Amniotic epithelial cell (primary cell): ENCODE measurements at regions not wholly inside any gene's neighbourhood (a gene's known extent, or its start where the extent isn't known, plus 50 kb on each side); places are given as distances from the start of the nearest gene placed in this dataset.

ENCODE experiments used
- DNase-seq: peaks from one replicate; pipeline ENCODE4 v3.0.0-alpha.2; 2010; ENCODE audit warnings: low read depth

DNA sequence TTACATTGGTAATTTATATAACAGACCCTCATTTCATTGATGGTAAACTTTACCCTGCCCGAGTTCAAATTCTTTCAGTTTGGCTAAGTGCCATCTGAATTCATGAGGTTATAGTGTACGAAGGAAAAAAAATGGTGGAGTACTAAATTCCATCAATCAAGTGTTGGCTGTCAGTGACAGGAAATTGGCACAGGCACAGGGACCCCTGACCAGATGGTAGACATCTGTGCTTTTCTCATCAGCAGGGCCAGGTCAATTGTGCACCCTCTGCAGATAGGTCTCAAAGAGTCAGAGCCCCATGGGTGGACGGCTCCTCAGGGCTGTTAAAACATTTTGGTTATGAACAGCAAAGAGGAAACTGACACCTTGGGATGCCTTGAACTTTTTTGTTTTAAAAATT, 439.2 kb downstream of the SETBP1 start:
- DNase-seq, result no peak

DNA sequence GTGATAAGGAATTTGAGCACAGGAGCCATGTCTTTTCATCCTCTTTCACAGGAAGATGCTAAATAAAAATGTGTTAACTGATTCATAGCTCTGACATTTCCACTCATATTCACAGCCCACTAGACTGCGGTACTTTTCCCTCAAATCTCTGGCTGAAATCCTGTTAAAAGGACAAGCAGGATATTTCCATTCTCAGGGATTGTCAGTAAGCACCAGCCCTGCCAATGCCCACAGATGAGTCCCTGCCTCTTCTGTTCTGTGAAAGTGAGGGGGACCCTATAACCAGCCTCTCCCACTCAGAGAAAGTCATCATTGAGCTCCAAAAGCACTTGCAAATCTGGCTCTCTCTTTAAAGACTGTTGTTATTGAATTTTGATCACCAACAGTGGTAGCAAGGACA, 440.5 kb downstream of the SETBP1 start:
- DNase-seq, result no peak

DNA sequence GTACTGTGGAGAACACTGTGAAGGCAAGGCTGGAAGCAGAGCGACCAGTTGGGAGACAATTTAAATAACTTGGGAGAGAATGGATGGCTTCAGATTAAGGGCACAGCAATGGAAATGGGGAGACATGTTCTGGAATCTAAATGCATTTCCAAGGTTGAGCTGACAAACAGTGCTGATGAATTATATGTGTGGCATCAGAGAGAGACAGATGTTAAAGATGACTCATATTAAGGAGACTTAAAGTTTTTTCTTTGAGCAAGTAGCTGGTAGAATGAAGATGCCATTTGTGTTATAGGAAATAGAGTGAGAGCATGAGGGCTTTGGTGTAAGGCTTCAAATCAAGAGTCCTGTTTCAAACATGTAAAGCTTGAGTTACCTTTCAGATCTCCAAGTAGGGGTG, 441.8 kb downstream of the SETBP1 start:
- DNase-seq, result no peak

DNA sequence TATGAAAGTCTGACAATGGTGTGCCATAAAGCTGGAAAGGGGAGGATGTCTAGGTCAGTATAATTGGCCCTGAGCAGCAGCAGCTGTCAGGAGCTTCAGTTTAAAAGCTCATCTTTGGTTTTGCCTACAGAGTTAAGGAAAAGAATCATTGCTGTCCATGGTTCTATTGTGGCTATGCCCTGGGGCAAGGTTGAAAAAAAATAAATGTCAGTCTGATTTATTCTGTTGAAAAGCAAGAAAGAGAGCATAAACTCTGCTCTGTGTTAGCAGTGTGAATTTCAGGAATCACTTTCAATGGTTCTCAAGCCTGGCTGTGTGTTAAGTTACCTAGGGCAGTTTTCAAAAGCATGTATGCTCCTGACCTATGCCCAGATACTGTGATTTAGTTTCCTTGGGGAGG, 446.7 kb downstream of the SETBP1 start:
- no peak for DNase-seq

DNA sequence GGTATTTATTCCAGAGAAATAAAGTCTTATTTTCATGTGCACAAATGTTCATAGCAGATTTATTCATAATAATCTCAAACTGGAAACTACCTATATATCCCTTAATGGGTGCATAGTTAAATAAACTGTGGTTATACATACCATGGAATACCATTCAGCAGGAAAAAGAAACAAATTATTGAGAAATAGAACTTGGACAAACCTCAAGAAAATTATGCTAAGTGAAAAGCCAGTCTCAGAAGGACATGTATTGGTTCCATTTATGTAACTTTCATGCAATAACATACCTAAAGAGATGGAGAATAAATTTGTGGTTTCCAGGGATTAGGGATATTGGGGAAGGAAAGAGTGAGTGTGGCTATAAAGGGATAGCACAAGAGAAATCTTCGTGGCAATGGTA, 452.6 kb downstream of the SETBP1 start:
- DNase-seq, result no peak

DNA sequence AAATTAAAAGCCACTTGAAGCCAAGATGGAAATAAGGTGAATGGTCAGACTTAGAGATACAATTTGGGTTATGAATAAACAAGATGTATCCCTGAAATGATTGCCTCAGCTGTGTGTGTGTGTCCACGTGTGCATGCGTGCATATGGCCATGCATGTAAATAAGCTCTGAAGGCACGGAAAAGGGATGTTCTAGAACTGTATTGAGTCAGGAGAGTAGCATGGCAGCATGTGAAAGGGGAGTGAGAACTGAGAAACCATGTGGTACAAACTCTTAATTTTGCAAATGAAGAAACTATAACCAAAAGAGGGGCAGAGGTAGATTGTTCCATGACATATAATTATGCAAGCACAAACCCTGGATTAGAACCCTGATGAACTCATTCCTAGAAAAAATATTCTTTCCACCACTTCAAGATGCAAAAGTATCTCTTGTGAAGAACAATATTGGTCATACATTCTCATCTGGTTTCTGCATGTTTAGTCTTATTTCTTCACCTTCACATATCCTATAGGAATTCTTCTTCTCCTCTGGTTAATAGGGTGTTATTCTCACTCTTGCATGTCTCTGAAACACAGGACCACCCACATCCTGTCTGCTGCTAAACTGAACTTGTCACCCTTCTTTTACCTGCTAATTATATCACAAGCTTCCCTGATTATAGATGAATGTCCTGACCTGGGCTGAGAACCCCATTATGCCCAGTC, 455.8 kb downstream of the SETBP1 start:
- no peak for DNase-seq

DNA sequence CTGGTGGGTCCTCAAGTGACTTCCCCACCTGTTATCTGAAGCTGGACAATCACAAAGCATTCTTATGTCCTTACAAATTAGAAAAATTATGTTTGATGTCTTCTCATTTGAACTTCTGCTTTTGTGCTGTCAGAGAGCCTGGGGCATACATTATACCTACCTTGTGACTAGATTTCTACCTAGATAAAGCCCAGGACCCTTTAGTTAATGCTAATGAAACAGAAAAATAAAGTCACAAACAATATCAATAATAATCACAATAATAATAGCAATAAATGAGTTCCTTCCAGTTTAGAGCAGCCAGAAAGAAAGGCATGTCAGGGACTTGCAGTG, 456.4 kb downstream of the SETBP1 start:
- no peak for DNase-seq

DNA sequence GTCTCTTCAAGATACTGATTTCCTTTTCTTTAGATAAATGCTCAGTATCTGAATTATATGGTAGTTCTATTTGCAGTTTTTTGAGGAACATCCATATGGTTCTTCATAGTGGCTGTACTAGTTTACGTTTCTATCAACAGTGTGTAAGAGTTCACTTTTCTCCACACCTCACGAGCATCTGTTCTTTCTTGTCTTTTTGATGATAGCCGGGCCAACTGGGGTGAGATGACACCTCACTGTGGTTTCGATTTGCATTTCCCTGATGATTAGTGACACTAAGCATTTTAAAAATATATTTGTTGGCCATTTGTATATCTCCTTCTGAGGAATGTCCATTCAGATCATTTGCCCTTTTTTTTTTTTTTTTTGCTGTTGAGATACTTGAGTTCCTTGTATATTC, 458.8 kb downstream of the SETBP1 start:
- DNase-seq, result no peak

DNA sequence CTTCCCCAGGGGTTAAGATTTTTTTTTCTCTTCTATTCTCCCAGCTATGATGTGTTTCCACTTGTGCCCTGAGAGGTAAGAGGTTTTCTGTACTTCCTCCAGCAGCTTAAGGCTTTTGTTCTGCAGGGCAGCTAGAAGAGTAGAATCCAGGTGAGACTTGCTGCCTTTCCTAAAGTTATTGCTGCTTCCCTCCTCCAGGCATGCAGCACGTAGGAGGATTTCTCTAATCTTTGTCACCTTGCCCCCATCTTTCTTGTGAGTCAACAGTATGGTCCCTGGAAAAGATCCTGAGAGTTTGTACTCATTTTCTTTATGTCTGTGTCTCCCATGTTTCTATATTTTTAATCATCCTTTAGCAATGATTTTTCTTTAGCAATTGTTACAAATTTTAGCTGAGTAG, 462.2 kb downstream of the SETBP1 start:
- no peak for DNase-seq

DNA sequence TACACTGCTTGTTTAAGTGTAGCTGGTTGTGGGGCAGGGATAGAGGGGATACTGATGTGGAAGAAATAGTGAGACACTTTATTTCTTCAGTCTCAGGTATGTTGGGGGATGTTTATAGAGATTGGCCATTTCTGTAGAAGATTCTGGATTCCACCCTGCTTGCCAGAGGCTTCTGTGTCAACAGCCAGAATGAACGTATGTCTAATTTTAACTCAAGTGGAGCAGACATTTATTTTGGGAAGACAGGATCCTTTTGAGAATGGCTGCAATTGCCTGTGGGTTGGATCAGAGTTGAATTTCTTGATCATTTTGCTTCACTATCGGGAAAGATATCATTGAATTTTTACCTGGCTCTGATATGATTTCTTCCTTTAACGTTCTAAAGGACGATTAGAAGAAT, 465.6 kb upstream of the SLC14A2 start:
- no peak for DNase-seq

DNA sequence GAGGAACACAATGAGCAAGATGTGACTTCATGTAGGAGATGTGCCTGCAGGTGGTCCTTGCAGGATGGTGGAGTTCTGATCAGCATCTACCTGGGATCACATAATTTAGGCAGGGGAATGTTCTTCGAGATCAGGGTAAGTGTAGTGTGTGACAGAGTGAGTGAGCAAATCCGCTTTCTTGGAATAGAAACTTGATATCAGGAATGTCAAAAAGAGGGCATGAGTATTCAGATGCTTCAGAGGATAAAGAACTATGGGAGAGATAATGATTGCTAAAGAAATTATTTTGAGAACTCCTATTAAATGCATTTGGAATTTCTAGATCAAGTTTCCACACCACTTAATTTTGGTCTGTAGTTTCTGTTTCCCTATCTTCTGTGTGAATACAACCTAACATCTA, 463.6 kb upstream of the SLC14A2 start:
- DNase-seq, result no peak

DNA sequence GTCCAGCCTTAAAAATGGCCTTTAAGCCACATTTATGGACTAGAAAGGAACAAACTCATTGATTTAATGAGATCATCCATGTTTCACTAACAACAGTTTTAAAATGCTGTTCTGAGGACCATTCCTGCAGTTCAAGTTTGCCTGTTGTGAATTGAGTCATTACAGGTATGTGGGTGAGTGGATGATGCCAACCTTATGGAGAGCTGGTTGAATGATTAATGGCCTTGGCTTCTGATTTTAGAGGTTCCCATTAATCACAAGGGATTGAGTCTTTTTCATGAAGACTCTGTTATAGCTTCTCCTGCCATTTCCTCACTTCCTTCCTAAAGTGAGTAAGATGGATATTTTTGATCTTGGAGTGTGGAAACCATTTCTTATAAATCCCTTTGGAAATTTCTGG, 459.8 kb upstream of the SLC14A2 start:
- no peak for DNase-seq

DNA sequence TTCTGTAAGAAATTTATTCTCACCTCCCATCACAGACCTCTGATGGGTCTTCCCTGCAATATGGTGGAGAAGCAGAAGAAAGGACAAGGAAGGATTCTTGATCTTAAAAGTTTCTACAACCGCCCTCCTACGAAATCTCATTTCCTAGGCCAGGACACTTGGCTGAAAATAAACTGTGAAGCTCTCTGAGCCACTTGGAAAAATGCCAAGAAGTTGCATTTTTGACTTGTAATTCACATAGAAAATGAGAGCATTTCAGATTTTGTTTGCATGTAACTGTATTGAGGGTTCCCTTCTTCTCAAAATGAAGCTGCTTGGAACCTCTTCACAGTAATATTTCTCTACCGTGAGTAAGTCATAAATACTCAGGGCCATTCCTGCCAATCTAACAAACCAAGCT, 458.3 kb upstream of the SLC14A2 start:
- peak; percentile 8 for DNase-seq

DNA sequence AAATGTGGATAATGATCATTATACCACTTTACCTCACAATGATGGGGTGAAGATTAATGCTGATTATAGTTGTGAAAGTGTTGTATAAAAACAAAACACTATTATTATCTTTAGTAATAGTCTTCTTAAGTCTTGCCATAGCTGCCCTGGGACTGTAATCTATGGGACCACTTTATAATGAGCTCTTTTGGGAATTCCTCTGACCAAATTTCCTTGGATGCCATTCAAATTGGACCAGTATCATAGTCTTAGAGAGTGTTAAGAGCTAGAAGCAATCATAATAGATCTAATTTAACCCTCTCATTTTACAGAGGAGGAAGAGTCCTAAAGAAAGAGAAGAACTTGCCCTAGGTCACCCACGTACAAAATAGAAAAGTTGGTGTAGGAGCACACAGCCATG, 457.7 kb upstream of the SLC14A2 start:
- no peak for DNase-seq

DNA sequence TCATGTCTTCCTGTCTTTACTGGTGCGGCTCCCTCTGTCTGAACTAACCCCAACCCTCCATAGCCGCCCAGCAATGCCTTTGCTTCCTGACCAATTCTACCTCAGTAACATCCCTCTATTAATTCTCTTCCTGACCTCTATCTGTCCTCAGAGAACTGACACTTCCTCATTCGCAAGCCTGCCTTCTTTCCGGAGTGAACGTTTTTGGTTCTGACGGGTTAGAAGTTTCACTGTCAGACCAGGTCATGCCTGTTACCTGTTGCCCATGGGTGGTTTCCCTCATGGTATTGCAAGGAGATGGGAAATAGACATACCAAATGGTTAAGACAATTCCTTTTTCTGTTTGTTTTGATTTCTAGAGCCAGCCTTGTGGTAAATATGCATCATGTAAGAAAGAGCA, 453.4 kb upstream of the SLC14A2 start:
- no peak for DNase-seq

DNA sequence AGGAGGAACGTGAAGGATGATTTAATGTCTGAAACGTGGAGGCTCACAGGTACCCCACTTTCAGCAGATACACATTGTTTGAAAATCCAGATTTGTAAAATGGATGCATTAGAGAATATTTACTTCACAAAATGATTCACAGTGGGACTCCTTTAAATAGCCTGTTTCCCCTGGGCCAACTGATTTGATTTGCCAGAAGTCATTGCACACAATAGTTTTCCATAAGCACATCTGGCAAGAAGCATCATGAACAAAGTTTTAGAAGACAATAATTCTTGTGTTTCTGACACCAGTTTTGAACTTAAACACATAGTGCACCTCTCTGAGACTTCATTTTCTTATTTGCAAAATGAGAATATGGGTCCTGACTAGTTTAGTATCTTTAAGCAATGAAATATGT, 451.4 kb upstream of the SLC14A2 start:
- no peak for DNase-seq

DNA sequence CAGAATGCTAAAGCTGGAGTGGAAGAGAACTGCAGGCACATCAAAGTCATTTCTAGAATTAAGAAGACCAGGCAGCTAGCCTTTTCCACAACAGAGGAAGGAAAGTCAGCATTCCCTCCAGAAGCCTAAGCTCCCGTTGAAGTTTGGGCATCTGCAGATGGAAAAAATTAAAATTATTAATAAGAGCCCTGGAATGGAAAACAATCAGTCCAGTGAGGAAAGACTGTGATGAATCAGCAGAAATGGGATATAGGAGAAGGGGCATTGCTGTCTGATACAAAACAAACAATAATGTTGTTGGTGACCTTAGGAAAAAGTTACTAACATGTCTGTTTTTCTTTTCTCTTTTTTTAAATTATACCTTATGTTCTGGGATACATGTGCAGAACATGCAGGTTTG, 450.7 kb upstream of the SLC14A2 start:
- no peak for DNase-seq

DNA sequence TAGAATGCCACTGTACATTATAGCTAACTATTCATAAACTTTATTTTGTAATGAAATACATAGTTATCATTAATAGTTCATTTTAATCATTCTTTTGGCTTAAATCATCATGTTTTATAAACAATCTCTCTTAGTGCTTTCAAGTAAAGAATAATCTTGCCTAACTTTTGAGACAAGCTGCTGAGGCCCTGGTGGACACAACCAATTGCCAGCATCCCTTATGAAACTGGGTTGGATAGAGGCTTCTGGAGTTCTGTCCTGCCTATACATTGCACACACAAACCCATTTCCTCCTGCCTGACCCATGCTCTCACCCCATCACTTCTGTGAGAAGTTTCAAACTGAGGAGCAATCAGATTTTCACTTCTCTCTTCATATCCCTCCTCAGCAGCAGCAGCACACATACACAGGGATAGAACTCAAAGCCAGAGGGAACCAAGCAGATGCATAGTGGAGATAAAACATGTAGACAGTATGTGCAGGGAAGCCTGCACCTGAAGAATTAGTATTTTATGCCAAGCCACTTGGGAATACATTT, 450.0 kb upstream of the SLC14A2 start:
- DNase-seq, result no peak

DNA sequence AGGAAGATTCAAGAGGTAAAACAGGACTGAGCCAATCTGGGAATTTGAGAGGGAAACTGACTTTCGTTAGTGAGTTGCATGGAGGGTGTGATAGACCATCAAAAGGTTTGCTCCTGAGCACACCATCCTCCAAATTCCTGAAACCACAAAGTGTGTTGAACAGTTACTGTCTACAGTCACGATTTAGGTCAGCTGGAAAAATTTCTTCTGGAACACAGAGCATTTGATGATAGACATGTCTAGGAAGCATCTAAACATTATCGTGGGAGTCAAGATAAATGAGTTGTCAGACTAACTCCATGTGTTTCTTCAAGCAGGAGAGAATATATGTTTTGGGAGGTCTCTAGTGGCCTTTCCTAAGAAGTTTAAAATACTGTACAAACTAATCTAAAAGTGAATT, 449.4 kb upstream of the SLC14A2 start:
- DNase-seq, result no peak

DNA sequence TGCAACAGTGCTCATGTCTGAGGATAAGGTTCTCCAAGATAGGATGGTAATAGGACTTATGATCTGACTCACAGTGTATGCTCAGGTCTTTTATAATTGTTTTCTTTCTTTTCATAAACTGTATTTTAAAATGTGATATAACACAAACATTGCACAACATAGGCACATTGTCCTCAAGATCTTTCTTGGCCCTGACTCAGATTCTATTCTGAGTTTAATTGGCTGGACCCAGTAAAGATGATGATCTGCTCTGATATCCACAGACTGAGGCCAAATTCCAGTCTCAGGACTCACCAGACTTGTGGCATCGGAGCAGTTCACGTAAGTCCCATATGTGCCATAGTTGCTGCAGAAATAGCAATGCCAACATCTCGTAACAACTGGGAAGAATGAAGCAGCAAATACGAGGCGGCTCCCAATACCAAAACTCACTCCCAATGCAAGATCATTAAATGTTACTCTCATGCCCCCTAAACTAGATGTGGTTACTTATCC, 448.9 kb upstream of the SLC14A2 start:
- DNase-seq, result peak; percentile 86

DNA sequence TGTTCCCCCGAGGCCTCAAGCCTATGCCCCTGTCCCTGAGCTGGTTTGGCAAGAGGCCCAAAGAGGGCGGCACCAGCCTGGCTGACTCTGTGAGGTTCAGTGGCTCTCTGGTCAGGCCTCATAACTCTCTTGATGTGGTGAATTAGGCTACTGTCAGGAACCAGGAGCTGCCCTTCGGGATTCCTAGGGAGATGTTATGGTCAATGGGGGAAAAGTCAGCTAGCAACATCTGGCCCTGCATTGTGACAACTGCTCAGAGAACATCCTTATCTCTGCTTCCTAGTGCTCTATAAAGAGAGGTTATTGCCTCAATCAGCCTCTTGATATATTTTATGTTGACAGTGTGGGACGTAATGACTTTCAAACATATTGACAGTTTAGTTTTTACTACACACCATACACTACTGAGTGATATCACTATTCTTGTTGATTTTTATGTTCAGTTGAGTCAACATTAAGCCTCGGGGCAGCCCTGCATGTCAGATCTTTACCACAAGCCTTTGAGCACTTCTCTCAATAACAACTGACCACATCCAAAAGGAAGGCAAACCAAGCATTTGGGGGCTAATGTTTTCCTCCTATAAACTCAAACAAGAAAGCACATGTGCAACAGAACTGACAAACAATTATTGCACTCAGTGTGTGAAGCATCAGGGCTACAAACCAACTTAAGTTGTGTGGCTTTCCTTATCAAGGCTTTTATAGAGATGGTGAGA, 448.3 kb upstream of the SLC14A2 start:
- DNase-seq, result peak; percentile 55

DNA sequence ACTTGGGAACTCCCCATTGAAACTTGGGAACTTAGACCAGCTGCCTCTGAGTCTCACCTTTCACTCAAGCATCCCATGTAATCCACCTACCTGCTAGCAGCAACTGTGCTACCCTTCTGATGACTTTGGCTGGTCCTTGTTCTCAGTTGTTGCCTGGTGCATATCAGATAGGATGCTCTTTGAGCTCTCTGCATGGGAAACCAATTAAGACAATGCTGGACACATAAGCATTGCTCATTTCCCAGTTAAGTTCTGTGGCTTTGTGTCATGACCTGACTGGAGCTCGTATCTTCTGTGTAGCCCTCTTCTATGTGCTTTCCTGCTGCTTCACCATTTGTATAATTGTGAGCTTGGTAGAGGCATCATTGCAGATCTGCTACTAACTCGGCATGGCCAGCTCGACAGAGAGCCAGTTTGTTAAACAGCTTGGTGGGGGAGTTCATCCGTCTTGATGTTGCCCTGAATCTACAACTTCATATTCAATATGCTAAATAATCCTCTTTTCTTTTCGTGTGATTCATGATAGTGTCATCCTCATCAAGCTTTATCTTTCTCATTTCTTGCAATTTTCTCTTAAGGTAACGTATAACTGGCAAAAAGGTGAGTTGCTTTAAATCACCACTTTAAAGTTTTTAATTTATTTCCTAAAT, 447.5 kb upstream of the SLC14A2 start:
- peak; percentile 47 for DNase-seq
